CD4-positive, alpha-beta T cell treated with Interleukin-4 for 1 hour (primary cell): ENCODE measurements at regions not wholly inside any gene's neighbourhood (a gene's known extent, or its start where the extent isn't known, plus 50 kb on each side); places are given as distances from the start of the nearest gene placed in this dataset.

Source experiments
- DNase-seq, 2 donors: peaks; one replicate each; pipeline ENCODE4 v3.0.0-alpha.2; 2020 to 2022

DNA sequence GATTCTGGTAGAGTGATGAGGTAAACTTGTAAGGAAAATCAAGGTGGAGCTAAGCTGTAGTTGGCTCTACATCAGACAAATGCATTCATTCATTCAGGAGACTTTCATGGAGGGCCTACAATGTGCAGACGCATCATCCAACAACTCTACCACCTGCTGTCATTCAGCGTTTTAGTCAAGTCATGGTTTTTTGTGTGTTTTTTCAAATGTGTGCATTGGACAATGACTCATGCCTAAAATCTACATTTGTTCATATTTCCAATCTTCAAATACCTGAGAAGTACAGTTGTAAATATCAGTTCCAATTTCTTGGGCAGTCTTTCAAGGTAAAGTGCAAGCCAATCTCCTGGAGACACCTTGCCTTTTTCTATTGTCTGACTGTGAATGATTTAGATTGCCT, 108.0 kb upstream of the LGALSL start:
- DNase-seq = no peak

DNA sequence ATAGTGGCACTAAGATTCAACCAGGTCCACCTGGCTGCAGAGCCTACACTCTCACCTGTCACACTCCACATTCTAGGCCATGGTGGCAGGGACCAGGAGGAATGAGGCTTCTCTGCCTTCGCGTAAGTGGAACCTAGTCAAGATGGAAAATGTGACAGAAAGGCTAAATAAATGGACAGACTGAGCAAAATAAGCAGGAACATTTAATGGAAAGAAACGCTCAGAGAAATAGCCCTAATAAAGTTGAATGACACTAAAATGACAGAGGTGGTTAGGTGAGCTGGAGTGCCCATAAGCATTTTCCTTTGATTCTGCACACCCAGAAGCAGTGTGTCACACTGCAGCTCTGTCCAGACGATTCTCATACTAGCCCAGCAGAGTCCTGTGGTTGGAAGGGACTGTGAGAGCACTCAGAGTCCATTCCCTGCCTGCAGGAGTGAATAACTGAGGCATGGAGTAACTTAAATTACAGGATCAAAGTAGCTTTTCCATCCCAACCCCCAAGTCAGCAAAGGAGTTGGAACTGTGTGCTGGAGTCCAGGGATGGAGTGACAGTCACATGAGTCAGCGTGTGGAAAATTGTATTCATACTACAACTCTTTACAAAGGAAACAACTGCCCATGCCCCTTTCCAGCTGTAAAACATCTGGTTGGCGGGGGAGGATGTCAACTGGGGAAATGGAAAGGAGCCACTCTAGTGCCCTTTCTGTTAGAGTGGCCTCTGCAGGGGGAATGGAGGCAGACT, 105.4 kb upstream of the LGALSL start:
- DNase-seq = no peak

DNA sequence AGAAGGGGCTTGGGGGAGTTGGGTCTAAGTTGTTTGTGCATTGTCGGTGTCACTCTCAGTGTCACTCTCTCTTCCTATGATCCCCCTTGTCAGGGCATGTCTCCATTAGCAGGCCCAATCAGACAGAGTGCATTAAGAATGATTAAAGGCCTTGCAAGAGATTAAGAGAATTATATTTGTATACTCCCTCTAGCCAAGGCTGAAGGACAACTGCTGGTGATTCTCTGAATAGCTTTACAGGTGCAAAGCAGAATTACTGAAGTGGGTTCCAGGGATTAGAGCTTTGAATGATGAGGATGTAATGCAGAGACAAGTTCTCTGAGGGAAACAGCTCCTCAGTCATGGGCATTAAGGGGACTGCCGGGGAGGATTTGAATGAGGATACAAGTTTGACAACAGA, 104.8 kb upstream of the LGALSL start:
- no peak for DNase-seq

DNA sequence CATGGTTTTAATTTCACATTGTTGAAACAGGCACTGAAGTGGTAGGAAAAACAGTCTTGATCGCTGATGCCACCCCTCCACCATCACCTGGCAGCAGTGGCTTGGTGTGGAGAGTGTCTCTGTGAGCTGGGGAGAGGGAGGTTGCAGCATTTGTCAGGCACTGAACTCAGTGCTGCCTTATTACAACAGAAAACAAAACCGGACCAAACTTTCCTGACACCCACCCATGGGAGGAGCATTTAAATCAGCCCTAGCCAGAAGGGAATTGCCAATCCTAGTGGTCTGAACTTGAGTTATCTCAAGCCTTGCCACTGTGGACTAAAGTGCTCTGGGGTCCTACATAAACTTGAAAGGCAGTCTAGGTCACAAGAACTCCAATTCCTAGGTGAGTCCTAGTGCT, 103.0 kb upstream of the LGALSL start:
- DNase-seq = no peak

DNA sequence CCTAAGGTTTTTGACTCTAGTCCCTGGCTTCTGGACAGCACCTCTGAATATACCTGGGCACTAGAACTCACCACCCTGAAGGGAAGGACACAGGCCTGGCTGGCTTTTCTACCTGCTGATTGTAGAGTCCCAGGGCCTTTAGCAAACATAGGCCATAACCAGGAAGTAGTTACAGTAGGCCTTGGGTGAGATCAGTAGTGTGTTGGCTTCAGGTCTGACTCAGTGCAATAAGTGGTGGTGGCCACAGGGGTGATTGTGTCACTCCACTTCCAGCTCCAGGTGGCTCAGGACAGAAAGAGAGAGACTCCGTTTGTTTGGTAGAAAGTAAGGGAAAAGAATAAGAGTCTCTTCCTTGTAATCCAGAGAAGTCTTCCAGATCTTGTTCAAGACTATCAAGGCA, 101.7 kb upstream of the LGALSL start:
- DNase-seq = no peak

DNA sequence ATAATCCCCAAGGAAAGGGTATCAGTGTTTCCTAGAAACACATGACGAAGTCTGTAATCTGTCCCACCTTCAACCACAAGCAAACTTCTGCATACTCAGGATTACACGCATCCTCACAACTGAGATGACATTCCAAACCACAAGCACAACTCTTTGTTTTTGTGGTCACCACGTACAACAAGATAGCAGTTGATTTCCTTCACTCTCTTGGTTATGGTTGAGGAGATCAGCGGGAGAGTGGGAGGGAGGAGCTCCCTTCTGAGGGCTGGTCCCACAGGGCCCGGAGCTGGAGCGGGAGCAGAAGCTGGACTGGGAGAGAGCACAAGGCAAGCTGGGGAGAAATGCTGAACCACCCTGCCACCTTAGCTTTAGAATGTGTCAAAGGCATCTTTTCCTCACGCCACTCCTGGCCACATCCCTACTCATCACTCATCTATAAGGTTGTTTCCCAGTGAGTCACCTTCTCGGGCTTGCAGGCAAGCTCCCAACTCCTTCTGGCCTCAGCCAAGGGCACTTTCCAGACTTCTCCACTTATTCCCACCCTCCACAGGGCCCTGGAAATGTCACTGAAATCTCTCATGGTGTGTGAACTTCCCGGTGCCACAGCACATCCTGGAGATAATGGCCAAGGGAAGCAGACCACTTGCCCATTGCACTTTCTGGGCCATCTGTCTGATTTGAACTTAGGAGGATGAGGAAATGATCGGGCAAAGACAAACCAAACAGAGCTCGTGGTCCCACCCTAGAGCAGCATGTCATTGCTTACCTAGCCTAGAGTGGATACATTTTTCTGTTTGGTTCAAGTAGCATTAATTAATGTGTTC, 98.9 kb upstream of the LGALSL start:
- no peak for DNase-seq

DNA sequence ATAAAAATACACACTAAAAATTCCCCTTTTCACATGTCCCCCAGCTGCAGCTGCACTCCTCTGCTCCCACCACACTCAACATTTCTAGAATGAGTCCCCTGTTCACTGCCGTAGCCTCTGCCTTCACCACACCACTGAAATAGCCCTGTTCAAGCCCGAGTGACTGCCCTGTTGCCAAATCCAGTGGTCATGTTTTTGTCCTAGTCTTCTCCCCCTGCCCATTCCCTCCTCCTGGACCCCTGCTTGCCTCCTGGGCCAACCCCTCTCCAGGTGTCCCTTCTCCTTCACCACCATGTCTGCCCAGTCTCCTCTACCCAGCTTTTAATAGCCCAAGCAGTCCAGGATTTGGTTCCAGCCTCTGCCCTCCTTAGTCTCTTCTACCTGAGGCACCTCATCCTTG, 97.1 kb upstream of the LGALSL start:
- DNase-seq = no peak

DNA sequence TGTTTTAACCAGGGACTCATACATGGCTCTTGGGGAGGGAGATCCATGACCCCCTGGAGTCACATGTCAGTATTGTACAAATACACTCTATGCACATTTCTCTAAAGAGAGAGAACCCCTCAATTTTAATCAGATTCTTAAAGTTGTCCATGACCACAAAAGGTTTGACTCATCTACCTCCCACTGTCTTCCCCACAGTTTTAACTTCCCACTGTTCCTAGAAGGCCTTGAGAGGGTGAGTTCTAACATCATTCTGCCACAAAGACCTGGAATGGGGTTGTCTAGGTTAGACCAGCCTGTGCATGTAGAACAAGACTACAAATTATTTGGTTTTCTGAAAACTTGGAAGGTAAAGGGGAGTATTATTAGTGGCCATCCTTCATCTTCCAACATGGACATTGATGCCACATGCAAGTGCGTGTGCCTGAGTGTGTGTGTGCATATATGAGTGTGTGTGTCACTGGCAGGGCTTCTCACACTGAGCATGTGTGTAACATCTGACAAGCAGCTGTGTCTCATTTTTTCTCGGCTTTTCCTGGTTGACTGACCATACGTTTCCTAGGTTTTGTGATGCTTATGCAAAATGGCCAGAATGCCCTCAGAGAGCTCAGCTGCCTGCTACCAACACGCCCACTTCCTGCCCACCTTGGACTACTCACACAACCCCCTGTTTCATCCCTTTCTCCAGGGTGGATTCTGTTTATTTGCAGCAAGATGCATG, 94.6 kb upstream of the LGALSL start:
- DNase-seq = no peak

DNA sequence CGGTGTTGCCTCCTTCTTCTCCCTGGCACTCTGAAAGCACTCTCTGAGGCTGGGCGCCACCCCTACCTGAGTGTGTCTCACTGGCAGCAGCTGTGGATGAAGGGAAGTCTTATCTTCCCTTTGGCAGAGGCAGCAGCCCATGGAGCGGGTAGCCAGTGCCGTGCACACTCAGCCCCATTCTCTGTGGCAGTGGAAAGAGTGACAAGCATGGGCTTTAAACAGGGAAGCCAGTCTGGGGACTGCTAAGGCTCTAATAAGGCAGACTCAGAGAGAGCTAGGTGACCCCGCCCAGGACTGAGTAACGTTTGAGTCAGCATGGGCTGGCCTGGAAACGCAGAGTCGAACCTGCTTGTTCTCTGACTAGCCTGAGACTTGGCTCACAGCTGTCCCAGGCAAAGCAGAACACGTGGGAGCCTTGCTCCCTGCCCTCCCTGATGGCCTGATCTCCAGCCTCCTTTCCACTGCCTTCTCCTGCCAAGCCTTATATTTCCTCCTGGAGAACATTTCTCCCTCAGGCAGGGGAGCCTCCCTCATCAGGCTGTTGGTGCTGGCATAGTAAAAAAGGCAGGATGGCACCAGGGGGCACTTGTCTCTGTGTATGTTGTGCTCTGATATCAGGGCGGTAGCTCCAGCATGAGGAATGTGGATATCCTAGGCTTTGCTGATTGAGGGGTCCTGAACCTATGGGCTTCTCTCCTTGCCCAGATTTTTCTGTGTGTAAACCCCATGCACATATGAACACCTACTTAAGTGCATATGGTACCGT, 93.9 kb upstream of the LGALSL start:
- DNase-seq = peak in 1 of 2 donors; percentile 16

DNA sequence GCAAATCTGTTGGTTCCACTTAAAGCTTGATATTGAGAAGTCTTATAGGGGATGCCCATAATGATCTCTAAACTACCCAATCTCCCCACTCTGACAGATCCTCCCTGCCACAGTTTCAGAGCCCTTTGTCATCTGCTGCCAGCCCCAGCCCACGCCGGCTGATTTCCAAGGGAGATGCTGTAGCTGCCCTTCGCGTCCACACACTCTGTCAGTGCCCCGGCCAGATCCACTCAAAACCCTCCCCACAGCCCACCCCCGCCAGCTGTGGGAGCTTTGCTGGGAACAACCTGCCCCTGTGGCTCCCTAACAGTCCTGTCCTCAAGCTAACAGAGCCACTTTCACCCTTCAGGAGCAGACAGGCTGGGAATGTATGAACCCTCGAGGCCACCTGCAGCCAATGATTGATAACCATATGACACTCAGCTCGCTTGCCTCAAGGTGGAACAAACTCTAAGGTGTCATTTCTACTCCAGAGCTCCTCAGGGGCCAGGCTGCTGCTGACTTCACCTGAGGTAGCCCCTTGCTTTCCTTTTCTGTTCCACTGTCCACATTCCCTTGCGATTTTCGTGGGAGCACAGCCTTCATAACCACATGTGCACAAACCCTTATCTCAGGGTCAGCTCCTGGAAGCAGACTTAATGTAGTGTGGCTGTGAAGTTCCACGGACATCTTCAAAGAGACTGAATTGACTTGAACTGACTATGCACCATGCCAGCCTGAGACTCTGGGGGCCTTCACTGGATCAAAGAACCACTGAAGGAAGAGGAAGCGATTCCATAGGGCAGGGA, 92.6 kb upstream of the LGALSL start:
- no peak for DNase-seq

DNA sequence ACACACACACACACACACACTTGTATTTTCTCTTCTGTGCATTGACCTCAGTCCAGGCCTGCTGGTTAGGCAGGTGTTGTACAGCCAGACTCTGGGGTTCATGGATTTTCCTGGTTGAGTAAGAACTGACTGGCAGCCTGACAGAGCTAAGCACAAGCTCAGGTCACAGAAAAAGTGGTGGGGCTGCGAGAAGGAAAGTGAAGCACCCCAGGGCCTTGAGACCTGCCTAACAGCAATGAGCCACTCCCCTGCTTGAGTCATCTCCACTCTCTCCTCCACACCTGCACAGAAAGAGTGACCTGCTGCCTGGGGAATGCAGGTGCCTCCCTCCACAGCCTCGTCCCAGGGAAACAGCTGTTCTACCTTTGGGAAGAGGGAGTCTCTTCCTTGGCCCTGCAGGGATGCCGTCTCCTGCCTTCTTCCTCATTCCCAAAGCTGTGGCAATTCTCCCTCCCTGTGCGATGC, 91.4 kb upstream of the LGALSL start:
- no peak for DNase-seq

DNA sequence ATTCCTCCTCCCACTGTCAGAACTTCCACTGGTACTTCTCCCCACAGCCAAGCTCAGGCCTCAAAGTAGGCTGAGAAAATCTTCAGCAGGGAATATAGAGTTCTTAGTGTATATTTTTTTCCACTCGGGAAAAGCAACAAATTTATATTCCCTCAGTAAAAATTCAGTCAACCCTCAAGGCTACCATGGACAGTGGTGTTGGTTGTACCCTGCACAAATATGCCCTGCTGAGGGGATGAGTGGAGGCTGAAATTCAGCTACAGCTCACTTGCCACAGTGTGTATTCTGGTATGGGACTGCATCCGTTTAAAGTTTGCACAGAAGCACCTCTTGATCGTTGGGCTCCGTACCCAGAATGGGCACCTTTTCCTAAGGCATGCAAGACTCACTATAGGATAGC, 90.8 kb upstream of the LGALSL start:
- no peak for DNase-seq

DNA sequence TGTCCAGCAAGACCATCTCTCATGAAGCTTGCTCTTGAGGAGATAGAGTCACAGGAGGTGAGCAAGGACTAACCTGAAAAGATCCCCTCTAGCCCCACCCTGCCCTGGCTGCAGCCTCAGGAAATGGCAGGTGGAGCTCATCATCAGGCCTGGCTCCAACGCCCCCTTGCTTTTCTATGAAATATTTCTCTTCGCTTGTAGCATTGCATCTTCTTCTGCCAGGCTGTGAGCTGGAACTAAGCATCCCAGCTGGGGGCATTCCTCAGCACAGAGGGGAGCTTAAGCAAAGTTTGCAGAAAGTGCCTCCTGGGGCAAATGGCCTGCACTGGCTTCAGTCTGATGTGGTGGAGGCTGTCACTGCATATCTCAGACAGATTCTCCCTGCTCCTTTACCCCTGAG, 90.1 kb upstream of the LGALSL start:
- no peak for DNase-seq

DNA sequence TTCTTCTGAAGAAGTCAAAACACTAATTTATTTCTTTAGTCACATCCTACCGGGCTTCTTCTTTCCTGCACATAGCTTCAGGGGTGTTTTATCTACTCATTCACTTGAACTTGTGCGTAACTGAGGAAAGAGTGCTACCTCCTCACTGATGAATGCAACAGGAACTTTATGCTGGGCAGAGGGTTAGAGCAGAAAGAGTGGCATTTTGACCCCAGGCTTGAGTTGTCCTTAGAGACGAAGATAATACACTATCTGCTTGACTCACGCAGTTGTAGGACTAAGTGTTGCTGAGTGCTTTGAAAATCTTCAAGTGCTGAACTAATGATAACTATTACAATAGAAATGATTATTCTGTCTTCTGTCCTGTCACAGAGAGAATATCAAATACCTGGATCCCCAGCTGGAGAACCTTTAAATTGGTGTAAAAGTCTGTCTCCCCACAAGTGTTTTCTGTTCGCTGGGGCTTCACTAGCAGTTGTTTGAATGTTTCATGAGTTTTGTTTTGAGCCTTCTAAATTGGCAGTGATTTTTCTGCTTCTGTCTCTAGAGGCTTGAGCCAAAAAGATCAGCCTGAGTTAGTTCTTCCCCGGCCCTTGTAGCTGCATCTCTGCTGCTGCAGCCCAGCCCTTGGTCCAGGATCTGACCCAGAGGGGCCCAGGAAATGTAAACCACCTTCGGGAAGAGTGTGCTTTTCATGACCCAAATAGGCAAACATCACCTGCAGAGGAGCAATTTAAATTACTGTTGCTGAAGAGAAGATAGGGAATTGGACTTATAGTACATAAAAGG, 86.3 kb upstream of the LGALSL start:
- no peak for DNase-seq

DNA sequence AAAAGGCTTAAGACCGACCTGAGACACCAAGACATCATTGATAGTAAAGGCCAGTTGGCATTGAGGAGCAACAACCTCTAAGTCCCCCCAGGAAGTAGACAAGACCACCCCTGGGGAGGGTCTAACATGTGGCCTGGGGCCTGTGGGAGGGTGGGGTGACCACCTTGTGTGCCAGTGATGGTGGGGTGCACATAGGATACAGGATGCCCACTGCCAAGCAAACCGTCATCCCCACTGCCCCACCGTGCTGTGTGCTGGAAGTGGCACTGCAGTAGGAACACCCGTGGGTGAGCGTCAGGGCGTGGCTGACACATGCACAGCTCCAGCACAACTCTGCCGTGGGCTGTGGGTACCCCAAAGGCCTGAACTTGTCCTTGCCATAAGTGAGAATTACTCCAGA, 84.3 kb upstream of the LGALSL start:
- DNase-seq = no peak

DNA sequence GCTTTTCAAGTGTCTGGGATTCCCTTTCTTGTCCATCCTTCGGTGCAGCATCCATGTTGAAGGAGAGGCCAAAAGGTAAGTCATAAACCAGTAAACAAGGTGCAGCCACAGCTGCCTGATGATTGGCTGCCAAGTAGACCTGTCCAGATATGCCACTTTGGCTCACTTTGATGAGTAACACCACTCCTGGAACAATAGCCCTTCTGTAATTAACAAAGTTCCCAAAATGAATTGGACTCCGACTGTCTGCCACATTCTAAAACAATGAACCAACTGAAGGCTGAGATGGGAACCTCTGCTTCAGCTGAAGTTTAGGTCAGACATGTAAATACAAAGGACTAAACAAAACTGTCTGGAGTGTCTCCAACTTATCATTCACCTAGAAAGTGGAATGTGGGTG, 82.2 kb upstream of the LGALSL start:
- DNase-seq = no peak

DNA sequence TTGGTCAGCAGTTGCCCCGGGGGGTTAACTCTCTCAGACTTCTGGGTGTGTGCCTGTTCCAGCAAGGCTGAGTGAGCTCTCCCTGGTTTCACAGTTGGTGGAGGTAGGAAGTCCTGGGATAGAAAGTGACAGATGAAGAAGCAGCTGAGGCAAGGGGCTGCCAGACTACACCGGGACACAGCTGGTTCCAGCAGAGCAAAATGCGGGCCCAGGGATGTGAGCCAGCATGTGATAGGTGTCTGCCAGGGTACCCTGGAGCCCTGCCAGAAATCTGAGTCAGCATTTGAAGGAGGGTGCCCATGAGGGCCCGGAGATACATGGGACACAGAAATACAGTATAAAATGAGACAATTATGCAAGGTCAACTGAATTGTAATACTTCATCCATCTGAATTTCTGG, 79.3 kb upstream of the LGALSL start:
- DNase-seq = no peak

DNA sequence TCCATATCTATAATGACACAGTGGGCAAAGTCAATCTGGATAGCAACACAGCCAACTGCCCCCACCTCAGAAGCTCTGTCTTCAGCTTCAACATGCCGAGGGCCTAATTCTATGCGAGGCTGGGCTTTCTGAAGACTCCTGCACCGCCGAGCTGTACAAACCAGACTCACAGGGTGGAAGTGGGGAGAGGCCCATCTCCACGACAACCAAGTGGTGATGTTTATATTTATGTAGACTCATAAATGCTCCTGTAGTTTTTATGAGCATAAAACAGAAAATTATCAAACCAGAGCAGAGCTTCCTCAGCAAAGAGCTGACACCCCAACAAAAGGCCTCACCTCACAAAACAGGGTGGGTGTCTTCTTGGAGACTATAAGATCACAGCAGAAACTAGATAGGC, 77.0 kb upstream of the LGALSL start:
- no peak for DNase-seq

DNA sequence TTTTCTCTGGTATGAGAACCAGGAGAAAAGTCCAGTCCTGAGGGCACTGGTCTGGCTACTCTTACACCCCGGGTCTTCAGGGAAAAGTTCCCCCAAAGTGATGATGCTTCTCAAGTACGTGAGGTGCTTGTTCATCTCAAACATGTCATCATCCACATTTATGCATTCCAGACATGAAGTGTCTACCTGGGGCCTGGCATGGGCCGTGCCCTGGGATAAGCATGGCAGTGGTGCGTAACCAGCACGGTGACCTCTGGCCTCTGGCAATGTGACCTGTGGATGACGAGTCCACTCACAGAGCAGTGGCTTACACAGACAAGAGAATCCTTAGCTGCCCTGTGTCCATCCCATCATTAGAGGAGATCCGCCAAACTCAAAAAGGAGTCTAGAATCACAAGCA, 74.8 kb upstream of the LGALSL start:
- no peak for DNase-seq

DNA sequence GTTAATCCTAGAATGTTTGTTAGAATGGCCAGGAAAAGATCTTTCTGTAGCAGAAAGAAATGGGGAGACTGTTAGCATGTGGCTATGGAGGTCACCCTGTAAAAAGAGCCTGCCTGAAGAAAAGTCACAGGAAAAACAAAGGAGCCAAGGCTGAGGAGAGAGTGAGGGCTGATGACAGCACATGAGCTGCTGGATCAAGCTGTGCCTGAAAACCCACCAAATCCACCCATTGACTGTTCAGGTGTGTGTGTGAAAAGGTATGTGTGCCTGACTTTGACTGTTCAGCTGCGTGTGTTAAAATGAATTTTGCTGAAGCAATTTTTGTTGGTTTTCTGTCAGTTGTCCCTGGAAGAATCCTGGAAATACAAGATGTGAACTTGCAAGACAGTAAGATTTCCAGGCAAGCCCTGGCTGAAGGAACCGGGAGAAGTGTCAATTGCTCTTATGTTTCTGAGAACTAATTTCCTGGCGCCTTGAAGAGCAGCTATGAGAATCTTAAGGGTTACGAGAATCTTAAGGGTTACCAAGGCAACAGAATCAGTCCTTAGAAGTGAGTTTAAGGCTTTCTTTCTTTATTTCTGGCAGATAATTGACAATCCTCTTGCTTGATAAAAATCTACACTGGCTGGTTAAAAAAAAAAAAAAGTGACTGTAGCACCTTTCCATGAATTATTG, 73.0 kb upstream of the LGALSL start:
- DNase-seq = no peak
